ENCODE measurements at regions not wholly inside any gene's neighbourhood (a gene's known extent, or its start where the extent isn't known, plus 50 kb on each side); places are given as distances from the start of the nearest gene placed in this dataset.

- TF ChIP-seq CTCF (IDR thresholded peaks at IDR 0.05), result no peak
- Histone ChIP-seq H3K4me3 (no peak overlapping the region), H3K27ac (no peak overlapping the region), H3K27me3 (ENCODE audit: insufficient read depth in 3 of 3, low read length in 2 of 3) (no peaks in the 10 kb centered on the region), H3K9me3 (no peaks in the 10 kb centered on the region), H3K36me3 (ENCODE audit: insufficient read depth in 1 of 2, low read depth in 1 of 2) (no peaks in the 10 kb centered on the region), H3K4me1 (no peaks in the 10 kb centered on the region)
- WGBS, 3 donors, result 35 to 63% (median 51%) methylated on average over 6 of the region's 6 CpGs
- intact Hi-C loops (cut with DNase I), result no loop called here
- ATAC-seq (no peak), DNase-seq (no peak)
These were observed 100.4 kb upstream of the FAM9B start for GRCh38 chrX:9134366-9134765.

GRCh38 chrX:9135901-9136510 lies 102.1 kb upstream of the FAM9B start:
- TF ChIP-seq CTCF (IDR thresholded peaks at IDR 0.05), result no peak
- H3K36me3 ChIP-seq (ENCODE audit: insufficient read depth in 1 of 2, low read depth in 1 of 2), result no peaks in the 10 kb centered on the region
- ATAC-seq, result no peak
- no peaks in the 10 kb centered on the region for H3K9me3 ChIP-seq
- no peak overlapping the region for H3K4me3 ChIP-seq
- no peaks in the 10 kb centered on the region for H3K4me1 ChIP-seq
- H3K27ac ChIP-seq, result no peak overlapping the region
- no peaks in the 10 kb centered on the region for H3K27me3 ChIP-seq (ENCODE audit: insufficient read depth in 3 of 3, low read length in 2 of 3)
- intact Hi-C loops (cut with DNase I), result no loop called here
- 68 to 76% (median 74%) methylated on average over 6 of the region's 6 CpGs for WGBS, 3 donors
- no peak for DNase-seq

- no peaks in the 10 kb centered on the region for H3K27me3 ChIP-seq (ENCODE audit: insufficient read depth in 3 of 3, low read length in 2 of 3)
- H3K4me3 ChIP-seq, result no peak overlapping the region
- 81 to 89% (median 86%) methylated on average over 6 of the region's 6 CpGs for WGBS, 3 donors
- DNase-seq (no peak), ATAC-seq (no peak)
- TF ChIP-seq CTCF (IDR thresholded peaks at IDR 0.05), result no peak
- H3K36me3 ChIP-seq (ENCODE audit: insufficient read depth in 1 of 2, low read depth in 1 of 2), result no peaks in the 10 kb centered on the region
- no peaks in the 10 kb centered on the region for H3K9me3 ChIP-seq
- H3K27ac ChIP-seq, result no peak overlapping the region
- no peaks in the 10 kb centered on the region for H3K4me1 ChIP-seq
- intact Hi-C loops (cut with DNase I), result no loop called here
These were observed 103.2 kb upstream of the FAM9B start for GRCh38 chrX:9137152-9137551.

GRCh38 chrX:9141496-9141895 lies 107.6 kb upstream of the FAM9B start:
- no peak overlapping the region for H3K27ac ChIP-seq
- H3K4me1 ChIP-seq, result no peaks in the 10 kb centered on the region
- no peak for TF ChIP-seq CTCF (IDR thresholded peaks at IDR 0.05)
- H3K9me3 ChIP-seq, result no peaks in the 10 kb centered on the region
- no peak overlapping the region for H3K4me3 ChIP-seq
- DNase-seq, result no peak
- intact Hi-C loops (cut with DNase I), result no loop called here
- H3K27me3 ChIP-seq (ENCODE audit: insufficient read depth in 3 of 3, low read length in 2 of 3), result no peaks in the 10 kb centered on the region
- 48 to 79% (median 57%) methylated on average over 2 of the region's 2 CpGs for WGBS, 3 donors
- H3K36me3 ChIP-seq (ENCODE audit: insufficient read depth in 1 of 2, low read depth in 1 of 2), result no peaks in the 10 kb centered on the region
- no peak for ATAC-seq

- 40 to 49% (median 44%) methylated on average over 13 of the region's 13 CpGs for whole genome bisulfite sequencing, 3 donors
- no peak for ATAC-seq
- no peak overlapping the region for H3K4me3 ChIP-seq
- H3K27ac ChIP-seq, result no peak overlapping the region
- TF ChIP-seq CTCF (IDR thresholded peaks at IDR 0.05), result no peak
- H3K9me3 ChIP-seq, result no peaks in the 10 kb centered on the region
- no peaks in the 10 kb centered on the region for H3K27me3 ChIP-seq (ENCODE audit: insufficient read depth in 3 of 3, low read length in 2 of 3)
- no peaks in the 10 kb centered on the region for H3K4me1 ChIP-seq
- DNase-seq, result no peak
- no peaks in the 10 kb centered on the region for H3K36me3 ChIP-seq (ENCODE audit: insufficient read depth in 1 of 2, low read depth in 1 of 2)
- intact Hi-C loops (cut with DNase I), result no loop called here
These were observed 110.8 kb upstream of the FAM9B start for GRCh38 chrX:9144701-9145241.

All from psoas muscle (tissue), 7 donors.